ENCODE measurements at regions not wholly inside any gene's neighbourhood (a gene's known extent, or its start where the extent isn't known, plus 50 kb on each side); places are given as distances from the start of the nearest gene placed in this dataset.

GRCh38 chr12:93086288-93086727, 157.2 kb upstream of the EEA1 start:
- TF ChIP-seq GATA2 (IDR thresholded peaks at IDR 0.05; ENCODE audit: low read depth, low read length), result no peak
- TF ChIP-seq GATA3 (IDR thresholded peaks at IDR 0.05; ENCODE audit: low read depth, low read length), result no peak

Measured in SH-SY5Y (cell line).